Upper lobe of left lung (tissue), 6 donors: ENCODE measurements at regions not wholly inside any gene's neighbourhood (a gene's known extent, or its start where the extent isn't known, plus 50 kb on each side); places are given as distances from the start of the nearest gene placed in this dataset.
"Not testable (repeated sequence)": the region's sequence is repeated elsewhere in the genome, so short reads cannot be mapped to it uniquely, and the experiment has no call there.

ENCODE experiments used
- ATAC-seq, 2 donors: fragments of 200-7000 bp; cut with Tn5 transposase; one replicate each; pipeline ENCODE4 v1.9.1; 2022; ENCODE audit warnings: mild to moderate bottlenecking in 2 of 2, moderate library complexity in 2 of 2; ENCODE audit not compliant: low FRiP score in 2 of 2
- DNase-seq, 2 donors: peaks; one replicate each; pipeline ENCODE4 v3.0.0-alpha.2; 2019 to 2020
- H3K27ac ChIP-seq, 4 donors: fragments of 200-600 bp; sonication (generic); one replicate each; pipeline ENCODE4 v1.5.1; 2016 to 2019
- H3K27me3 ChIP-seq, 4 donors: fragments of 200-600 bp; sonication (generic); one replicate each; pipeline ENCODE4 v1.5.1; 2017 to 2019
- H3K36me3 ChIP-seq, 4 donors: fragments of 200-600 bp; sonication (generic); one replicate each; pipeline ENCODE4 v1.5.1; 2016 to 2019
- H3K4me1 ChIP-seq, 4 donors: fragments of 200-600 bp; sonication (generic); one replicate each; pipeline ENCODE4 v1.5.1; 2018 to 2019
- H3K4me3 ChIP-seq, 4 donors: fragments of 200-600 bp; sonication (generic); one replicate each; pipeline ENCODE4 v1.5.1; 2017 to 2019; ENCODE audit warnings: mild to moderate bottlenecking in 2 of 4, moderate library complexity in 1 of 4
- H3K9me3 ChIP-seq, 4 donors: fragments of 200-600 bp; sonication (generic); one replicate each; pipeline ENCODE4 v1.5.1; 2018 to 2019
- EP300 ChIP-seq, 4 donors: sonication (generic); formaldehyde crosslinking; IDR thresholded peaks; one replicate each; pipeline ENCODE4 v1.5.1; 2017; ENCODE audit warnings: antibody characterized with exemption in 4 of 4, control low read depth in 2 of 4
- POLR2A ChIP-seq, 4 donors: fragments of 450-650 bp; IDR thresholded peaks; one replicate each; pipeline ENCODE4 v1.5.1; 2016 to 2017; ENCODE audit warnings: antibody characterized with exemption in 4 of 4, mild to moderate bottlenecking in 2 of 4
- POLR2AphosphoS5 ChIP-seq, 2 donors: sonication (generic); formaldehyde crosslinking; IDR thresholded peaks; one replicate each; pipeline ENCODE4 v1.5.1; 2017; ENCODE audit warnings: antibody characterized with exemption in 2 of 2
- WGBS, 2 donors: methylation state at CpG; one replicate each; pipeline ENCODE4 v1.1.5; 2017 to 2018; 5-methylcytosine and 5-hydroxymethylcytosine counted together
- TF ChIP-seq, protein P1 (sequence below), 6 experiments: fragments of 450-650 bp in 4 of 6; fragments of 200-600 bp in 2 of 6; sonication (generic) in 2 of 6; IDR thresholded peaks; one replicate each; pipeline ENCODE4 v1.5.1; 2016 to 2019; ENCODE audit warnings: antibody characterized with exemption in 6 of 6
- donor health status: DM: no; HTN: no; CAD: no; lungs with moderate emphysema.
- donor health status: DM: no; HTN: yes; CAD: no; lungs with severe emphysema.

DNA sequence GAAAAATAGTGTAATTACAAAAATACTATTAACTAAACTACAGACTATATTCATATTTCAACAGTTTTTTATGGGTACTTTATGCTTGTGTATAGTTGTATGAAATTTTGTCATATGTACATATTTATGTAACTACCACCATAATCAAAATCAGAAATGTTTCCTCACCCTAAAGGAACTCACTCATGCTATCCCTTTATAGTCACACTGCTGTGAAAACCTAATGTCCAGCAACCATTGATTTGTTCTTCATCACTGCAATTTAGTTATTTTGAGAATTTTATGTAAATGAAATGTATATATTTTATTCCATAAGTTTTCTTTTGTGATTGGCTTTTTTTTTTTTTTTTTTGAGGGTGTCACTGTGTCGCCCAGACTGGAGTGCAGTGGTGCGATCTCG is 278.9 kb upstream of the SLC16A7 start:
- Histone ChIP-seq H3K4me1 (no peaks in the 10 kb centered on the region), H3K9me3 (peaks cover 0 to 9% (median 0%) of the 10 kb centered on the region in 4 donors), H3K27me3 (no peaks in the 10 kb centered on the region), H3K27ac (no peak overlapping the region), H3K36me3 (no peaks in the 10 kb centered on the region), H3K4me3 (no peak overlapping the region)
- DNase-seq = no peak
- ATAC-seq = no peak
- WGBS, 2 donors = 91 to 97% methylated on average over 3 of the region's 3 CpGs
- TF ChIP-seq, protein P1, sequence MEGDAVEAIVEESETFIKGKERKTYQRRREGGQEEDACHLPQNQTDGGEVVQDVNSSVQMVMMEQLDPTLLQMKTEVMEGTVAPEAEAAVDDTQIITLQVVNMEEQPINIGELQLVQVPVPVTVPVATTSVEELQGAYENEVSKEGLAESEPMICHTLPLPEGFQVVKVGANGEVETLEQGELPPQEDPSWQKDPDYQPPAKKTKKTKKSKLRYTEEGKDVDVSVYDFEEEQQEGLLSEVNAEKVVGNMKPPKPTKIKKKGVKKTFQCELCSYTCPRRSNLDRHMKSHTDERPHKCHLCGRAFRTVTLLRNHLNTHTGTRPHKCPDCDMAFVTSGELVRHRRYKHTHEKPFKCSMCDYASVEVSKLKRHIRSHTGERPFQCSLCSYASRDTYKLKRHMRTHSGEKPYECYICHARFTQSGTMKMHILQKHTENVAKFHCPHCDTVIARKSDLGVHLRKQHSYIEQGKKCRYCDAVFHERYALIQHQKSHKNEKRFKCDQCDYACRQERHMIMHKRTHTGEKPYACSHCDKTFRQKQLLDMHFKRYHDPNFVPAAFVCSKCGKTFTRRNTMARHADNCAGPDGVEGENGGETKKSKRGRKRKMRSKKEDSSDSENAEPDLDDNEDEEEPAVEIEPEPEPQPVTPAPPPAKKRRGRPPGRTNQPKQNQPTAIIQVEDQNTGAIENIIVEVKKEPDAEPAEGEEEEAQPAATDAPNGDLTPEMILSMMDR (IDR thresholded peaks at IDR 0.05) = no peak
- TF ChIP-seq EP300 (IDR thresholded peaks at IDR 0.05) = no peak
- no peak for TF ChIP-seq POLR2AphosphoS5 (IDR thresholded peaks at IDR 0.05)
- TF ChIP-seq POLR2A (IDR thresholded peaks at IDR 0.05) = no peak

- not testable (repeated sequence) for H3K27ac ChIP-seq, H3K27me3 ChIP-seq, H3K9me3 ChIP-seq, H3K4me1 ChIP-seq, H3K36me3 ChIP-seq, H3K4me3 ChIP-seq, DNase-seq, ATAC-seq
- 93 to 96% methylated on average over 13 of the region's 13 CpGs for whole genome bisulfite sequencing, 2 donors
These were observed 279.5 kb upstream of the SLC16A7 start for GRCh38 chr12:59316354-59316753.

- Histone ChIP-seq H3K4me1 (no peaks in the 10 kb centered on the region), H3K27ac (no peak overlapping the region), H3K4me3 (no peak overlapping the region), H3K9me3 (peaks cover 0 to 11% (median 2%) of the 10 kb centered on the region in 4 donors), H3K36me3 (no peaks in the 10 kb centered on the region), H3K27me3 (no peaks in the 10 kb centered on the region)
- no peak for DNase-seq
- ATAC-seq = no peak
- 86 to 87% methylated on average over 1 of the region's 1 CpG for WGBS, 2 donors
- TF ChIP-seq EP300 (IDR thresholded peaks at IDR 0.05) = no peak
- TF ChIP-seq POLR2AphosphoS5 (IDR thresholded peaks at IDR 0.05) = no peak
- TF ChIP-seq, protein P1 (IDR thresholded peaks at IDR 0.05) = no peak
- no peak for TF ChIP-seq POLR2A (IDR thresholded peaks at IDR 0.05)
These were observed 281.6 kb upstream of the SLC16A7 start for GRCh38 chr12:59314209-59314608.

DNA sequence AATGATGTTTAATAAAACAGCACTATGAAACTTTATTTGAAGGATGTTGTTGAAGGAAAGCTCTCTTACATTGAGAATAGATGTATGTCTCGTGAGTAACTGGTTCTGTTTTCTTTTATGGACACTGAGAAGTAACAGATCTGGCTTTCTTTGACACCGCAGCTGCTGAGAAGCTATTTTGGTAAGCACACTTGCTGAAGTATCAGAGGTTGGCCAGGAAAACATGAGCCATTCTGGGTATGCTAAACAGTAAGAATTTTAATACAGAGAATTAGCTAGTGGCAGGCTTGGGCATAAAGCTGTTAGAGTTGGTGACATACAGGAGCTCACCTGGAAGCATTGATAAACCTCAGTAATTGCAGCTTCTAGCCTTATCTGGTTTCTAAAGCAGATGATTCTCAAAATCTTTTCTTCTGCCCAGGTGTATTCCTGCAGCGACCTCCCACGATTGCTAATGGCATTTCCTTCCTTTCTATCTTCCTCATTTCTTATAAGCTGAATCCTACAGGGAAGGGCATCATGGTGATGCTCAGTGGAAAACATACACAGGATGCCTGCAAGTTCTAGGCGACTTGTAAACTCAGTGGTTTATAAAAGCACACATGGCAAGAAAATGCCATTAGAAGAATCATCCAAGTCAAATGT is 291.6 kb upstream of the SLC16A7 start:
- WGBS, 2 donors = 66% methylated on average over 5 of the region's 5 CpGs
- no peaks in the 10 kb centered on the region for H3K9me3 ChIP-seq
- H3K36me3 ChIP-seq = no peaks in the 10 kb centered on the region
- no peaks in the 10 kb centered on the region for H3K4me1 ChIP-seq
- DNase-seq (no peak), ATAC-seq (no peak)
- H3K27me3 ChIP-seq = no peaks in the 10 kb centered on the region
- H3K4me3 ChIP-seq = no peak overlapping the region
- H3K27ac ChIP-seq = no peak overlapping the region
- TF ChIP-seq POLR2A (IDR thresholded peaks at IDR 0.05) (no peak), EP300 (IDR thresholded peaks at IDR 0.05) (no peak), POLR2AphosphoS5 (IDR thresholded peaks at IDR 0.05) (no peak)
- TF ChIP-seq, protein P1 (IDR thresholded peaks at IDR 0.05) = no peak

GRCh38 chr12:59298296-59298695 is 297.5 kb upstream of the SLC16A7 start:
- no peaks in the 10 kb centered on the region for H3K4me1 ChIP-seq
- H3K27ac ChIP-seq = no peak overlapping the region
- DNase-seq = no peak
- no peak overlapping the region for H3K4me3 ChIP-seq
- H3K9me3 ChIP-seq = no peaks in the 10 kb centered on the region
- no peaks in the 10 kb centered on the region for H3K36me3 ChIP-seq
- TF ChIP-seq EP300 (IDR thresholded peaks at IDR 0.05) (no peak), POLR2A (IDR thresholded peaks at IDR 0.05) (no peak), POLR2AphosphoS5 (IDR thresholded peaks at IDR 0.05) (no peak)
- TF ChIP-seq, protein P1 (IDR thresholded peaks at IDR 0.05) = no peak
- no peak for ATAC-seq
- WGBS, 2 donors = 61 to 76% methylated on average over 4 of the region's 4 CpGs
- no peaks in the 10 kb centered on the region for H3K27me3 ChIP-seq
